Gastrocnemius medialis (tissue), 4 donors: ENCODE measurements at regions not wholly inside any gene's neighbourhood (a gene's known extent, or its start where the extent isn't known, plus 50 kb on each side); places are given as distances from the start of the nearest gene placed in this dataset.

Source experiments
- ATAC-seq, 2 donors: fragments of 150-250 bp; one replicate each; pipeline ENCODE4 v1.9.1; 2016
- DNase-seq, 2 donors: peaks; one replicate each; pipeline ENCODE4 v3.0.0-alpha.2; 2019
- H3K27ac ChIP-seq, 4 donors: fragments of 200-600 bp; sonication (generic); 1 replicate in 1 of 4; 2 replicates in 3 of 4; pipeline ENCODE4 v1.5.1; 2016 to 2018; ENCODE audit warnings: mild to moderate bottlenecking in 2 of 4, moderate library complexity in 1 of 4
- H3K27me3 ChIP-seq, 3 donors: fragments of 200-600 bp; sonication (generic) in 2 of 3; 1 replicate in 1 of 3; 2 replicates in 2 of 3; pipeline versions ENCODE4 v1.5.1 to v1.6.0; 2016 to 2019; ENCODE audit warnings: mild to moderate bottlenecking in 1 of 3, moderate library complexity in 1 of 3
- H3K36me3 ChIP-seq, 2 donors: fragments of 200-600 bp; sonication (generic) in 1 of 2; one replicate each; pipeline ENCODE4 v1.5.1; 2017 to 2018
- H3K4me1 ChIP-seq, 2 donors: fragments of 200-600 bp; sonication (generic) in 1 of 2; one replicate each; pipeline ENCODE4 v1.5.1; 2016 to 2017; ENCODE audit warnings: mild to moderate bottlenecking in 2 of 2
- H3K4me3 ChIP-seq, 4 donors: fragments of 200-600 bp; sonication (generic) in 3 of 4; 1 replicate in 1 of 4; 2 replicates in 3 of 4; pipeline ENCODE4 v1.5.1; 2016 to 2019; ENCODE audit warnings: mild to moderate bottlenecking in 2 of 4
- H3K9me3 ChIP-seq, 3 donors: fragments of 200-600 bp; sonication (generic) in 2 of 3; 1 replicate in 1 of 3; 2 replicates in 2 of 3; pipeline ENCODE4 v1.5.1; 2016 to 2019
- CTCF ChIP-seq, 5 experiments: fragments of 450-650 bp in 3 of 5; fragments of 200-600 bp in 2 of 5; sonication (generic) in 2 of 5; IDR thresholded peaks in 4 of 5; conservative IDR thresholded peaks in 1 of 5; 1 replicate in 4 of 5; 2 replicates in 1 of 5; pipeline ENCODE4 v1.5.1; 2016 to 2019; ENCODE audit warnings: antibody characterized with exemption in 5 of 5, mild to moderate bottlenecking in 3 of 5, moderate library complexity in 3 of 5
- POLR2A ChIP-seq, 2 donors: fragments of 450-650 bp; IDR thresholded peaks; one replicate each; pipeline ENCODE4 v1.6.1; 2017; ENCODE audit warnings: antibody characterized with exemption in 2 of 2, mild to moderate bottlenecking in 2 of 2, moderate library complexity in 2 of 2
- in situ Hi-C, 4 donors: fragments of 200-750 bp; cut with MboI; loops; one replicate each; pipeline versions ENCODE4 v1.15.0 to v1.8.0; 2017; ENCODE audit warnings: low sequenced_read_pairs in 4 of 4
- intact Hi-C: fragments of 100-400 bp; cut with DNase I; formaldehyde crosslinking; loops from one replicate; pipeline ENCODE4 v1.15.1; 2023; ENCODE audit warnings: low total_unique reads

GRCh38 chr9:89862316-89862715 is 257.5 kb downstream of the GADD45G start:
- no peaks in the 10 kb centered on the region for H3K4me1 ChIP-seq
- ATAC-seq (no peak), DNase-seq (no peak)
- in situ Hi-C loops, result no loop called here
- H3K9me3 ChIP-seq, result no peaks in the 10 kb centered on the region
- no peaks in the 10 kb centered on the region for H3K36me3 ChIP-seq
- no peak overlapping the region for H3K4me3 ChIP-seq
- no peak overlapping the region for H3K27ac ChIP-seq
- TF ChIP-seq CTCF (IDR thresholded peaks at IDR 0.05 in 4 of 5, conservative IDR thresholded peaks at IDR 0.05 in 1 of 5), result no peak
- TF ChIP-seq POLR2A (IDR thresholded peaks at IDR 0.05), result no peak
- intact Hi-C loops, result no loop called here
- no peaks in the 10 kb centered on the region for H3K27me3 ChIP-seq

GRCh38 chr9:89863141-89863540 is 258.3 kb downstream of the GADD45G start:
- ATAC-seq (no peak), DNase-seq (no peak)
- no peaks in the 10 kb centered on the region for H3K9me3 ChIP-seq
- no peak overlapping the region for H3K4me3 ChIP-seq
- intact Hi-C loops (no loop called here), in situ Hi-C loops (no loop called here)
- H3K27me3 ChIP-seq, result no peaks in the 10 kb centered on the region
- no peak for TF ChIP-seq POLR2A (IDR thresholded peaks at IDR 0.05)
- no peak for TF ChIP-seq CTCF (IDR thresholded peaks at IDR 0.05 in 4 of 5, conservative IDR thresholded peaks at IDR 0.05 in 1 of 5)
- H3K36me3 ChIP-seq, result no peaks in the 10 kb centered on the region
- H3K27ac ChIP-seq, result no peak overlapping the region
- no peaks in the 10 kb centered on the region for H3K4me1 ChIP-seq

- H3K36me3 ChIP-seq, result no peaks in the 10 kb centered on the region
- H3K27ac ChIP-seq, result no peak overlapping the region
- no peaks in the 10 kb centered on the region for H3K9me3 ChIP-seq
- no peak overlapping the region for H3K4me3 ChIP-seq
- intact Hi-C loops, result no loop called here
- TF ChIP-seq POLR2A (IDR thresholded peaks at IDR 0.05) (no peak), CTCF (IDR thresholded peaks at IDR 0.05 in 4 of 5, conservative IDR thresholded peaks at IDR 0.05 in 1 of 5) (no peak)
- H3K4me1 ChIP-seq, result no peaks in the 10 kb centered on the region
- no peak for ATAC-seq
- in situ Hi-C loops, result no loop called here
- DNase-seq, result no peak
- no peaks in the 10 kb centered on the region for H3K27me3 ChIP-seq
Observed at GRCh38 chr9:89863837-89864236, 259.0 kb downstream of the GADD45G start.

- DNase-seq (no peak), ATAC-seq (no peak)
- in situ Hi-C loops (no loop called here), intact Hi-C loops (no loop called here)
- no peaks in the 10 kb centered on the region for H3K4me1 ChIP-seq
- H3K36me3 ChIP-seq, result no peaks in the 10 kb centered on the region
- H3K9me3 ChIP-seq, result no peaks in the 10 kb centered on the region
- TF ChIP-seq POLR2A (IDR thresholded peaks at IDR 0.05), result no peak
- no peak for TF ChIP-seq CTCF (IDR thresholded peaks at IDR 0.05 in 4 of 5, conservative IDR thresholded peaks at IDR 0.05 in 1 of 5)
- H3K27ac ChIP-seq, result no peak overlapping the region
- H3K4me3 ChIP-seq, result no peak overlapping the region
- H3K27me3 ChIP-seq, result no peaks in the 10 kb centered on the region
Observed at GRCh38 chr9:89864257-89864656, 259.4 kb downstream of the GADD45G start.

GRCh38 chr9:89864731-89865130 is 259.9 kb downstream of the GADD45G start:
- intact Hi-C loops (no loop called here), in situ Hi-C loops (no loop called here)
- ATAC-seq (no peak), DNase-seq (no peak)
- Histone ChIP-seq H3K4me1 (no peaks in the 10 kb centered on the region), H3K36me3 (no peaks in the 10 kb centered on the region), H3K27me3 (no peaks in the 10 kb centered on the region), H3K4me3 (no peak overlapping the region), H3K27ac (no peak overlapping the region), H3K9me3 (no peaks in the 10 kb centered on the region)
- TF ChIP-seq CTCF (IDR thresholded peaks at IDR 0.05 in 4 of 5, conservative IDR thresholded peaks at IDR 0.05 in 1 of 5) (no peak), POLR2A (IDR thresholded peaks at IDR 0.05) (no peak)
